Trophoblast cell (in vitro differentiated cells and primary cell): ENCODE measurements at regions not wholly inside any gene's neighbourhood (a gene's known extent, or its start where the extent isn't known, plus 50 kb on each side); places are given as distances from the start of the nearest gene placed in this dataset.
A peak's percentile ranks its signal among the peaks of the same experiment; 100 is the strongest.

Source experiments
- DNase-seq, 2 donors: peaks; one replicate each; pipeline ENCODE4 v3.0.0-alpha.2; 2016
- H2AFZ ChIP-seq: 2 replicates; pipeline ENCODE4 v1.6.1; 2013; ENCODE audit warnings: low read length, moderate library complexity, mild to moderate bottlenecking; ENCODE audit not compliant: insufficient read depth, poor library complexity
- H2AK5ac ChIP-seq: 2 replicates; pipeline ENCODE4 v1.6.1; 2013; ENCODE audit warnings: mild to moderate bottlenecking, low read length
- H2BK120ac ChIP-seq: 2 replicates; pipeline ENCODE4 v1.6.1; 2013; ENCODE audit warnings: low read length, mild to moderate bottlenecking, moderate library complexity; ENCODE audit not compliant: insufficient read depth, poor library complexity
- H2BK12ac ChIP-seq: 2 replicates; pipeline ENCODE4 v1.6.1; 2013; ENCODE audit warnings: mild to moderate bottlenecking, low read length, moderate library complexity
- H2BK5ac ChIP-seq: 2 replicates; pipeline ENCODE4 v1.6.1; 2013; ENCODE audit warnings: low read length, low read depth, moderate library complexity, mild to moderate bottlenecking; ENCODE audit not compliant: poor library complexity
- H3K14ac ChIP-seq: 2 replicates; pipeline ENCODE4 v1.6.1; 2013; ENCODE audit warnings: mild to moderate bottlenecking, low read length
- H3K18ac ChIP-seq: 2 replicates; pipeline ENCODE4 v1.6.1; 2013; ENCODE audit warnings: mild to moderate bottlenecking, low read length
- H3K23ac ChIP-seq: 2 replicates; pipeline ENCODE4 v1.6.1; 2013; ENCODE audit warnings: low read length
- H3K27ac ChIP-seq: 2 replicates; pipeline ENCODE4 v1.5.1; 2013; ENCODE audit warnings: low read depth, mild to moderate bottlenecking, inconsistent platforms, low read length, moderate library complexity
- H3K27me3 ChIP-seq: 2 replicates; pipeline ENCODE4 v1.6.1; 2013; ENCODE audit warnings: inconsistent platforms, mild to moderate bottlenecking, low read length, moderate library complexity; ENCODE audit not compliant: insufficient read depth
- H3K36me3 ChIP-seq, 2 experiments: 1 replicate in 1 of 2; 2 replicates in 1 of 2; pipeline ENCODE4 v1.6.1; 2013; ENCODE audit warnings: low read length in 2 of 2, mild to moderate bottlenecking in 2 of 2, moderate library complexity in 1 of 2; ENCODE audit not compliant: insufficient read depth in 2 of 2, control insufficient read depth in 1 of 2
- H3K4ac ChIP-seq: 2 replicates; pipeline ENCODE4 v1.6.1; 2013; ENCODE audit warnings: low read depth, mild to moderate bottlenecking, low read length, moderate library complexity
- H3K4me1 ChIP-seq, 2 experiments: 1 replicate in 1 of 2; 2 replicates in 1 of 2; pipeline ENCODE4 v1.6.1; 2013; ENCODE audit warnings: low read length in 2 of 2, mild to moderate bottlenecking in 2 of 2, moderate library complexity in 1 of 2; ENCODE audit not compliant: insufficient read depth in 2 of 2, control insufficient read depth in 1 of 2
- H3K4me2 ChIP-seq: 2 replicates; pipeline ENCODE4 v1.6.1; 2013; ENCODE audit warnings: inconsistent platforms, mild to moderate bottlenecking, low read length, moderate library complexity
- H3K4me3 ChIP-seq: 2 replicates; pipeline ENCODE4 v1.5.1; 2013; ENCODE audit warnings: mild to moderate bottlenecking, low read depth, low read length, inconsistent platforms
- H3K79me1 ChIP-seq: one replicate; pipeline ENCODE4 v1.6.1; 2013; ENCODE audit warnings: low read length
- H3K79me2 ChIP-seq: 2 replicates; pipeline ENCODE4 v1.6.1; 2013; ENCODE audit warnings: low read length, mild to moderate bottlenecking; ENCODE audit not compliant: control insufficient read depth, insufficient read depth, poor library complexity
- H3K9ac ChIP-seq: 2 replicates; pipeline ENCODE4 v1.6.1; 2013; ENCODE audit warnings: mild to moderate bottlenecking, low read length
- H3K9me3 ChIP-seq: 2 replicates; pipeline ENCODE4 v1.6.1; 2013; ENCODE audit warnings: low read depth, mild to moderate bottlenecking, control low read depth, inconsistent platforms, low read length; ENCODE audit not compliant: insufficient read depth
- H4K12ac ChIP-seq: 2 replicates; pipeline ENCODE4 v1.6.1; 2013; ENCODE audit warnings: low read depth, mild to moderate bottlenecking, low read length, moderate library complexity
- H4K8ac ChIP-seq: 2 replicates; pipeline ENCODE4 v1.6.1; 2013; ENCODE audit warnings: low read depth, mild to moderate bottlenecking, low read length, moderate library complexity
- H4K91ac ChIP-seq: one replicate; pipeline ENCODE4 v1.6.1; 2013; ENCODE audit warnings: low read depth, mild to moderate bottlenecking, low read length, moderate library complexity
- WGBS: extraction: QIAGEN DNeasy Blood & Tissue Kit; methylation state at CpG from one replicate; pipeline ENCODE4 v1.1.7; 2013; ENCODE audit warnings: missing lambda C conversion rate; ENCODE audit not compliant: insufficient read length, insufficient coverage; ENCODE audit errors: extremely low coverage; 5-methylcytosine and 5-hydroxymethylcytosine counted together

- whole genome bisulfite sequencing, result no CpG with 5 or more reads among the region's 1 CpG
These were observed 2127.8 kb upstream of the CELF4 start for GRCh38 chr18:39693359-39693758.

GRCh38 chr18:39692367-39693015 lies 2126.9 kb upstream of the CELF4 start:
- H4K8ac ChIP-seq, result no peak overlapping the region
- no peak overlapping the region for H3K4me2 ChIP-seq
- H3K27ac ChIP-seq, result no peak overlapping the region
- no peak overlapping the region for H2BK5ac ChIP-seq
- H3K4me3 ChIP-seq, result no peak overlapping the region
- H3K18ac ChIP-seq, result no peak overlapping the region
- H3K14ac ChIP-seq, result no peak overlapping the region
- no CpG with 5 or more reads among the region's 2 CpGs for WGBS
- no peaks in the 10 kb centered on the region for H3K36me3 ChIP-seq
- no peak overlapping the region for H3K4ac ChIP-seq
- H4K12ac ChIP-seq, result no peak overlapping the region
- no peak overlapping the region for H2BK120ac ChIP-seq
- no peak overlapping the region for H2AK5ac ChIP-seq
- no peak for DNase-seq
- H3K4me1 ChIP-seq, result no peaks in the 10 kb centered on the region
- H3K27me3 ChIP-seq, result no peaks in the 10 kb centered on the region
- H2AFZ ChIP-seq, result no peak overlapping the region
- H3K9me3 ChIP-seq, result no peaks in the 10 kb centered on the region
- no peaks in the 10 kb centered on the region for H3K79me2 ChIP-seq
- H2BK12ac ChIP-seq, result no peak overlapping the region
- no peak overlapping the region for H3K9ac ChIP-seq
- H3K79me1 ChIP-seq, result no peaks in the 10 kb centered on the region
- no peak overlapping the region for H4K91ac ChIP-seq
- H3K23ac ChIP-seq, result no peak overlapping the region

More at GRCh38 chr18:39693359-39693758, 2127.8 kb upstream of the CELF4 start:
- Histone ChIP-seq H3K27ac (no peak overlapping the region), H3K23ac (no peak overlapping the region), H3K79me1 (no peaks in the 10 kb centered on the region), H4K91ac (no peak overlapping the region), H2BK5ac (no peak overlapping the region), H2AFZ (no peak overlapping the region), H3K79me2 (no peaks in the 10 kb centered on the region), H3K14ac (no peak overlapping the region), H4K8ac (no peak overlapping the region), H3K36me3 (no peaks in the 10 kb centered on the region), H3K4me1 (no peaks in the 10 kb centered on the region), H3K4ac (no peak overlapping the region), H2AK5ac (no peak overlapping the region), H3K9ac (no peak overlapping the region), H2BK120ac (no peak overlapping the region), H4K12ac (no peak overlapping the region), H3K4me2 (no peak overlapping the region), H3K9me3 (no peaks in the 10 kb centered on the region), H3K18ac (no peak overlapping the region), H3K27me3 (no peaks in the 10 kb centered on the region), H2BK12ac (no peak overlapping the region), H3K4me3 (no peak overlapping the region)
- DNase-seq, result no peak

DNA sequence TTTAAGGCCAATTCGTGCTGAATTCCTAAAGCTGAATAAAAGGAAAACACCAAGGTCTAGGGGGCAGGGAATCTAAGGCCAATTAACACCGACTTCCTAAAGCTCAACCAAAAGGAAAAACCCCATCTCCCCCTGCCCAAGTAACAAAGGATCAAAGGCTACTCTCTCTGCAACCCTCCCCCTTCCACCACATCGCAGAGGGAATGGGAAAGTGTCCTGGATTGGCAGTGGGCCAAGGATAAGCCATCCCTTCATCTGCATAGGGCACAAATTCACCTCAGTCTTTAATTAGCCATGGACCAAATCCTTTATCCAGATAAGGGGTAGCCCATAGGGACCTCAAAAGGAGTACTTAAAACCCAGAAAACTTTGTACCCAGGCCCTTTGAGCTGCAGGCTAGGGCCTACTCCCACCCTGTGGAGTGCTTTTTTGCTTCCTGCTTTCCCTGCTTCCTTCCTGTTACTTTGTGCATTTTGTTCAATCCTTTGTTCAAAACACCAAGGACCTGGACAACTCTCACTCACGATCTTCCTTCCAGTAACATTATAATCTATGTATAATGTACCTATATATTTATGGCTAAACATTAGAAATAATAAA lies 2119.8 kb upstream of the CELF4 start:
- Histone ChIP-seq H3K18ac (no peak overlapping the region), H3K4me3 (no peak overlapping the region), H3K23ac (no peak overlapping the region), H4K8ac (no peak overlapping the region), H2BK12ac (no peak overlapping the region), H4K91ac (no peak overlapping the region), H3K4ac (no peak overlapping the region), H3K27ac (no peak overlapping the region), H3K36me3 (no peaks in the 10 kb centered on the region), H2BK5ac (no peak overlapping the region), H2BK120ac (no peak overlapping the region), H3K4me1 (no peaks in the 10 kb centered on the region), H3K9ac (no peak overlapping the region), H2AK5ac (no peak overlapping the region), H3K79me2 (no peaks in the 10 kb centered on the region), H4K12ac (peak overlapping the region; percentile 26), H3K4me2 (no peak overlapping the region), H3K14ac (no peak overlapping the region), H3K9me3 (no peaks in the 10 kb centered on the region), H3K79me1 (no peaks in the 10 kb centered on the region), H3K27me3 (no peaks in the 10 kb centered on the region), H2AFZ (no peak overlapping the region)
- no CpG with 5 or more reads among the region's 4 CpGs for WGBS
- DNase-seq, result no peak

GRCh38 chr18:39681061-39681460 lies 2115.5 kb upstream of the CELF4 start:
- Histone ChIP-seq H2AFZ (no peak overlapping the region), H4K12ac (no peak overlapping the region), H3K23ac (no peak overlapping the region), H3K9ac (no peak overlapping the region), H4K8ac (no peak overlapping the region), H3K9me3 (no peaks in the 10 kb centered on the region), H3K4me2 (no peak overlapping the region), H3K36me3 (no peaks in the 10 kb centered on the region), H3K4me3 (no peak overlapping the region), H2BK12ac (no peak overlapping the region), H3K4me1 (no peaks in the 10 kb centered on the region), H3K79me2 (no peaks in the 10 kb centered on the region), H2AK5ac (no peak overlapping the region), H4K91ac (no peak overlapping the region), H3K27ac (no peak overlapping the region), H2BK120ac (no peak overlapping the region), H3K18ac (no peak overlapping the region), H3K27me3 (no peaks in the 10 kb centered on the region), H3K14ac (no peak overlapping the region), H3K79me1 (no peaks in the 10 kb centered on the region), H2BK5ac (no peak overlapping the region), H3K4ac (no peak overlapping the region)
- DNase-seq, result no peak
- no CpG with 5 or more reads among the region's 4 CpGs for WGBS
